ENCODE measurements at regions not wholly inside any gene's neighbourhood (a gene's known extent, or its start where the extent isn't known, plus 50 kb on each side); places are given as distances from the start of the nearest gene placed in this dataset.

DNA sequence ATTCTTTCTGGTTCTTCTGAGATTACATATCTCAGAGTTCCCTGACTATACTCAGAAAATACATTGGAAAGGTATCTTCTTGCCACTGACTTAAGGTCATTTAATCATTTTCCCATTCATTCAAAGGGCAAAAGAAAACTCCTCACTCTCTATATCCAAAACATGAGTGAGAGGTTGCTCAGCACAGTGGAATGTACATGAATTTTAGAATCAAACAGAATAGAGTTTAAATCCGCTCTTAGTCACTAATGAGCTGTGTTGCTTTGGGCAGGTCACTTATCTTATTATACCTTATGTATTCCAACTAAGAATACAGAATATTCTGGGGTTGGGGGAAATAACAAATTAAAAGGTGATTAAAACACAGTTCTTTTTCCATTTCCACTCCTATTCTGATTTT lies 452.6 kb upstream of the KLF12 start:
- Histone ChIP-seq H3K36me3 (ENCODE audit: control insufficient read depth in 2 of 2, insufficient read depth in 2 of 2, low read length in 1 of 2) (no peaks in the 10 kb centered on the region), H3K9me3 (replicated peaks; ENCODE audit: control insufficient read depth, insufficient read depth, low read length) (no peaks in the 10 kb centered on the region), H3K4me2 (ENCODE audit: control insufficient read depth, insufficient read depth) (no peak overlapping the region), H3K27ac (ENCODE audit: control insufficient read depth, insufficient read depth) (no peak overlapping the region), H3K4me3 (no peak overlapping the region), H3K9ac (ENCODE audit: control insufficient read depth, insufficient read depth, low read length) (no peak overlapping the region), H3K27me3 (replicated peaks in 1 of 2; ENCODE audit: control insufficient read depth in 2 of 2, insufficient read depth in 2 of 2, low read length in 1 of 2) (no peaks in the 10 kb centered on the region), H3K79me2 (ENCODE audit: control insufficient read depth, insufficient read depth, low read length) (no peaks in the 10 kb centered on the region), H4K20me1 (ENCODE audit: control insufficient read depth, insufficient read depth) (no peaks in the 10 kb centered on the region), H2AFZ (ENCODE audit: control insufficient read depth, low read depth, low read length) (no peak overlapping the region), H3K4me1 (ENCODE audit: control insufficient read depth, insufficient read depth, low read length) (no peaks in the 10 kb centered on the region)
- RAD21 ChIA-PET (ENCODE audit: unreplicated experiment): no interaction called here
- POLR2A ChIA-PET: no interaction called here
- no TSS peak for BruUV-seq (replicated peaks)
- DNase-seq (ENCODE audit: low read depth, low spot score) (no peak), FAIRE-seq (no peak), ATAC-seq (no peak)
- in situ Hi-C loops (cut with MboI): no loop called here
- SMC1A ChIA-PET (ENCODE audit: uncharacterized antibody, unreplicated experiment): no interaction called here
- TF ChIP-seq GATAD2B (conservative IDR thresholded peaks at IDR 0.05; ENCODE audit: low read depth) (no peak), SPI1 (IDR thresholded peaks at IDR 0.05; ENCODE audit: borderline replicate concordance, insufficient read depth, low read depth, low read length) (no peak), SIN3A (IDR thresholded peaks at IDR 0.05; ENCODE audit: low read depth, low read length) (no peak), FOXM1 (IDR thresholded peaks at IDR 0.05; ENCODE audit: low read depth, low read length) (no peak)
- TF ChIP-seq, protein P1, sequence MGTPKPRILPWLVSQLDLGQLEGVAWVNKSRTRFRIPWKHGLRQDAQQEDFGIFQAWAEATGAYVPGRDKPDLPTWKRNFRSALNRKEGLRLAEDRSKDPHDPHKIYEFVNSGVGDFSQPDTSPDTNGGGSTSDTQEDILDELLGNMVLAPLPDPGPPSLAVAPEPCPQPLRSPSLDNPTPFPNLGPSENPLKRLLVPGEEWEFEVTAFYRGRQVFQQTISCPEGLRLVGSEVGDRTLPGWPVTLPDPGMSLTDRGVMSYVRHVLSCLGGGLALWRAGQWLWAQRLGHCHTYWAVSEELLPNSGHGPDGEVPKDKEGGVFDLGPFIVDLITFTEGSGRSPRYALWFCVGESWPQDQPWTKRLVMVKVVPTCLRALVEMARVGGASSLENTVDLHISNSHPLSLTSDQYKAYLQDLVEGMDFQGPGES (IDR thresholded peaks at IDR 0.05): no peak
- CTCF ChIA-PET: no interaction called here
- intact Hi-C loops (cut with micrococcal nuclease; ENCODE audit: unreplicated experiment): no loop called here
- 0% methylated on average over 1 of the region's 1 CpG for WGBS (ENCODE audit: insufficient coverage, insufficient replicate concordance, low lambda C conversion rate, missing lambda C conversion rate)

DNA sequence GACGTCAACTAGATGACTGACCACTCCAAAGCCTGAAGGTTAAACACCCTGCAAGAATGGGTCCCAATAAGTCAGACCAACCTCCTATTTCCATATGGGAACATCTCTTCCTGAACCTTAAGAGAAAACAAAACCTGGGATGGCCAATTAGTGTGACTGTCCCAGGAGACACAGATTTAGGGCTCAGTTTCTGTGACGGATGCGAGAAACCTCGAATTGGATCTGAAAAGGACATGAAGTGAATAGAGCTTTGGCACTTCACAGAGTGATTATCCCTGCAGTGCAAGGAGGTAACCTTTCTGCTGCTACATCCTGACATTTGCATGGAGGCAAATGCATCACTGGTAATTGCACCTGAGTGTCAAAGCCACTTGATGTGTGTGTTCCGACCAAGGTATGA lies 442.2 kb upstream of the KLF12 start:
- 48% methylated on average over 5 of the region's 5 CpGs for WGBS (ENCODE audit: insufficient coverage, insufficient replicate concordance, low lambda C conversion rate, missing lambda C conversion rate)
- no peak for FAIRE-seq
- no TSS peak for BruUV-seq (replicated peaks)

More for the DNA sequence above, 442.2 kb upstream of the KLF12 start:
- Histone ChIP-seq H3K9me3 (replicated peaks; ENCODE audit: control insufficient read depth, insufficient read depth, low read length) (no peaks in the 10 kb centered on the region), H3K4me3 (no peak overlapping the region), H2AFZ (ENCODE audit: control insufficient read depth, low read depth, low read length) (no peak overlapping the region), H3K27ac (ENCODE audit: control insufficient read depth, insufficient read depth) (no peak overlapping the region), H3K4me2 (ENCODE audit: control insufficient read depth, insufficient read depth) (no peak overlapping the region), H3K36me3 (ENCODE audit: control insufficient read depth in 2 of 2, insufficient read depth in 2 of 2, low read length in 1 of 2) (no peaks in the 10 kb centered on the region), H3K27me3 (replicated peaks in 1 of 2; ENCODE audit: control insufficient read depth in 2 of 2, insufficient read depth in 2 of 2, low read length in 1 of 2) (peaks cover 5 to 6% of the 10 kb centered on the region in 2 experiments; a peak in 2 of 4 replicates), H3K9ac (ENCODE audit: control insufficient read depth, insufficient read depth, low read length) (no peak overlapping the region), H4K20me1 (ENCODE audit: control insufficient read depth, insufficient read depth) (no peaks in the 10 kb centered on the region), H3K4me1 (ENCODE audit: control insufficient read depth, insufficient read depth, low read length) (no peaks in the 10 kb centered on the region), H3K79me2 (ENCODE audit: control insufficient read depth, insufficient read depth, low read length) (no peaks in the 10 kb centered on the region)
- ATAC-seq (no peak), DNase-seq (ENCODE audit: low read depth, low spot score) (no peak)
- ChIA-PET POLR2A (no interaction called here), CTCF (no interaction called here), SMC1A (ENCODE audit: uncharacterized antibody, unreplicated experiment) (no interaction called here), RAD21 (ENCODE audit: unreplicated experiment) (no interaction called here)
- intact Hi-C loops (cut with micrococcal nuclease; ENCODE audit: unreplicated experiment) (no loop called here), in situ Hi-C loops (cut with MboI) (no loop called here)
- TF ChIP-seq ZNF622 (IDR thresholded peaks at IDR 0.05) (no peak), WRNIP1 (IDR thresholded peaks at IDR 0.05; ENCODE audit: borderline replicate concordance, low read depth, low read length) (no peak)
